Neural cell (in vitro differentiated cells): ENCODE measurements at regions not wholly inside any gene's neighbourhood (a gene's known extent, or its start where the extent isn't known, plus 50 kb on each side); places are given as distances from the start of the nearest gene placed in this dataset.
"Not testable (repeated sequence)": the region's sequence is repeated elsewhere in the genome, so short reads cannot be mapped to it uniquely, and the experiment has no call there.

Experiments used
- EP300 ChIP-seq: fragments of 450-650 bp; conservative IDR thresholded peaks from 2 replicates; pipeline ENCODE4 v1.6.1; 2014; ENCODE audit warnings: antibody characterized with exemption, mild to moderate bottlenecking, moderate library complexity; ENCODE audit not compliant: poor library complexity, severe bottlenecking
- EZH2 ChIP-seq: fragments of 200-600, 300-800 bp; shearing (Covaris generic), sonication (generic); IDR thresholded peaks from 2 replicates; pipeline ENCODE4 v1.6.1; 2014; ENCODE audit warnings: antibody characterized with exemption, low read length, borderline replicate concordance, mild to moderate bottlenecking; ENCODE audit not compliant: insufficient read depth, poor library complexity, severe bottlenecking
- MXI1 ChIP-seq: fragments of 450-650 bp; conservative IDR thresholded peaks from 2 replicates; pipeline ENCODE4 v1.6.1; 2014; ENCODE audit warnings: antibody characterized with exemption, mild to moderate bottlenecking; ENCODE audit not compliant: poor library complexity, severe bottlenecking
- POLR2AphosphoS5 ChIP-seq: IDR thresholded peaks from 2 replicates; pipeline ENCODE4 v1.6.1; 2012
- RAD21 ChIP-seq: fragments of 450-650 bp; conservative IDR thresholded peaks from 2 replicates; pipeline ENCODE4 v1.6.1; 2014; ENCODE audit warnings: antibody characterized with exemption, mild to moderate bottlenecking, moderate library complexity
- SMC3 ChIP-seq: fragments of 450-650 bp; conservative IDR thresholded peaks from 2 replicates; pipeline ENCODE4 v1.6.1; 2014; ENCODE audit warnings: antibody characterized with exemption, mild to moderate bottlenecking, moderate library complexity; ENCODE audit not compliant: poor library complexity
- TAF1 ChIP-seq: IDR thresholded peaks from 2 replicates; pipeline ENCODE4 v1.6.1; 2012; ENCODE audit warnings: low read depth
- TF ChIP-seq, protein P1 (sequence below): fragments of 450-650 bp; IDR thresholded peaks from 2 replicates; pipeline ENCODE4 v1.5.1; 2014; ENCODE audit warnings: antibody characterized with exemption, mild to moderate bottlenecking, moderate library complexity; ENCODE audit not compliant: poor library complexity, severe bottlenecking

DNA sequence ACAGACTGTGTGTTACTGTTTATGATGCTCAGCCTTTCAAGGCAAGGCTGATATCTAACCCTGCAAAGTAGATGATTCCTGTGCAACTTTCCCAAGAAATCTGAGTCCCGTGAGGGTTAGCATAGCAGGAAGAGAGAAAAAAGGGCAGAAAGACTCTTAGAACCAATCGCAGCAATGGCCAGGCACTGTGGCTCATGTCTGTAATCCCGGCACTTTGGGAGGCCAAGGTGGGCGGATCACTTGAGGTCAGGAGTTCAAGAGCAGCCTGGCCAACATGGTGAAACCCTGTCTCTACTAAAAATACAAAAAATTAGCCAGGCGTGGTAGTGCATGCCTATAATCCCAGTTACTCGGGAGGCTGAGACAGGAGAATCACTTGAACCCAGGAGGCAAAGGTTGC lies 124.3 kb upstream of the CDH5 start:
- not testable (repeated sequence) for TF ChIP-seq EP300, TAF1, POLR2AphosphoS5, EZH2, RAD21, SMC3, MXI1
- TF ChIP-seq, protein P1, sequence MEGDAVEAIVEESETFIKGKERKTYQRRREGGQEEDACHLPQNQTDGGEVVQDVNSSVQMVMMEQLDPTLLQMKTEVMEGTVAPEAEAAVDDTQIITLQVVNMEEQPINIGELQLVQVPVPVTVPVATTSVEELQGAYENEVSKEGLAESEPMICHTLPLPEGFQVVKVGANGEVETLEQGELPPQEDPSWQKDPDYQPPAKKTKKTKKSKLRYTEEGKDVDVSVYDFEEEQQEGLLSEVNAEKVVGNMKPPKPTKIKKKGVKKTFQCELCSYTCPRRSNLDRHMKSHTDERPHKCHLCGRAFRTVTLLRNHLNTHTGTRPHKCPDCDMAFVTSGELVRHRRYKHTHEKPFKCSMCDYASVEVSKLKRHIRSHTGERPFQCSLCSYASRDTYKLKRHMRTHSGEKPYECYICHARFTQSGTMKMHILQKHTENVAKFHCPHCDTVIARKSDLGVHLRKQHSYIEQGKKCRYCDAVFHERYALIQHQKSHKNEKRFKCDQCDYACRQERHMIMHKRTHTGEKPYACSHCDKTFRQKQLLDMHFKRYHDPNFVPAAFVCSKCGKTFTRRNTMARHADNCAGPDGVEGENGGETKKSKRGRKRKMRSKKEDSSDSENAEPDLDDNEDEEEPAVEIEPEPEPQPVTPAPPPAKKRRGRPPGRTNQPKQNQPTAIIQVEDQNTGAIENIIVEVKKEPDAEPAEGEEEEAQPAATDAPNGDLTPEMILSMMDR: not testable (repeated sequence)
